ENCODE measurements at regions not wholly inside any gene's neighbourhood (a gene's known extent, or its start where the extent isn't known, plus 50 kb on each side); places are given as distances from the start of the nearest gene placed in this dataset.

- TF ChIP-seq, protein P1, sequence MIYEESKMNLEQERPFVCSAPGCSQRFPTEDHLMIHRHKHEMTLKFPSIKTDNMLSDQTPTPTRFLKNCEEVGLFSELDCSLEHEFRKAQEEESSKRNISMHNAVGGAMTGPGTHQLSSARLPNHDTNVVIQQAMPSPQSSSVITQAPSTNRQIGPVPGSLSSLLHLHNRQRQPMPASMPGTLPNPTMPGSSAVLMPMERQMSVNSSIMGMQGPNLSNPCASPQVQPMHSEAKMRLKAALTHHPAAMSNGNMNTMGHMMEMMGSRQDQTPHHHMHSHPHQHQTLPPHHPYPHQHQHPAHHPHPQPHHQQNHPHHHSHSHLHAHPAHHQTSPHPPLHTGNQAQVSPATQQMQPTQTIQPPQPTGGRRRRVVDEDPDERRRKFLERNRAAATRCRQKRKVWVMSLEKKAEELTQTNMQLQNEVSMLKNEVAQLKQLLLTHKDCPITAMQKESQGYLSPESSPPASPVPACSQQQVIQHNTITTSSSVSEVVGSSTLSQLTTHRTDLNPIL (CRISPR knock-in tag; IDR thresholded peaks at IDR 0.05; ENCODE audit: low read depth) = no peak
- TF ChIP-seq ZNF8 (CRISPR knock-in tag; IDR thresholded peaks at IDR 0.05) (no peak), TSHZ2 (CRISPR knock-in tag; IDR thresholded peaks at IDR 0.05) (no peak), SNAI2 (CRISPR knock-in tag; IDR thresholded peaks at IDR 0.05) (no peak), ZNF565 (CRISPR knock-in tag; conservative IDR thresholded peaks at IDR 0.05; ENCODE audit: low read depth) (no peak), ESRRG (CRISPR knock-in tag; IDR thresholded peaks at IDR 0.05) (no peak), RARB (CRISPR knock-in tag; IDR thresholded peaks at IDR 0.05) (no peak), GLIS3 (CRISPR knock-in tag; IDR thresholded peaks at IDR 0.05) (no peak), TCF4 (CRISPR knock-in tag; IDR thresholded peaks at IDR 0.05; ENCODE audit: borderline replicate concordance) (no peak)
Observed at GRCh38 chr20:60794674-60795073, 457.4 kb upstream of the CDH4 start (continued).

GRCh38 chr20:60795651-60796050 is 456.4 kb upstream of the CDH4 start:
- TF ChIP-seq TCF4 (CRISPR knock-in tag; IDR thresholded peaks at IDR 0.05; ENCODE audit: borderline replicate concordance) (no peak), ISL1 (CRISPR knock-in tag; IDR thresholded peaks at IDR 0.05) (no peak), TSHZ2 (CRISPR knock-in tag; IDR thresholded peaks at IDR 0.05) (no peak), ZFP3 (CRISPR knock-in tag; IDR thresholded peaks at IDR 0.05) (no peak), PPARA (CRISPR knock-in tag; IDR thresholded peaks at IDR 0.05; ENCODE audit: borderline replicate concordance) (no peak), GLIS3 (CRISPR knock-in tag; IDR thresholded peaks at IDR 0.05) (no peak), RARB (CRISPR knock-in tag; IDR thresholded peaks at IDR 0.05) (no peak), ZNF70 (CRISPR knock-in tag; IDR thresholded peaks at IDR 0.05) (no peak), CSRNP3 (CRISPR knock-in tag; IDR thresholded peaks at IDR 0.05) (no peak), ZNF565 (CRISPR knock-in tag; conservative IDR thresholded peaks at IDR 0.05; ENCODE audit: low read depth) (no peak), BACH2 (CRISPR knock-in tag; IDR thresholded peaks at IDR 0.05; ENCODE audit: borderline replicate concordance) (no peak), ARNTL (CRISPR knock-in tag; IDR thresholded peaks at IDR 0.05; ENCODE audit: borderline replicate concordance, low read depth) (no peak), SNAI2 (CRISPR knock-in tag; IDR thresholded peaks at IDR 0.05) (no peak)
- TF ChIP-seq, protein P2, sequence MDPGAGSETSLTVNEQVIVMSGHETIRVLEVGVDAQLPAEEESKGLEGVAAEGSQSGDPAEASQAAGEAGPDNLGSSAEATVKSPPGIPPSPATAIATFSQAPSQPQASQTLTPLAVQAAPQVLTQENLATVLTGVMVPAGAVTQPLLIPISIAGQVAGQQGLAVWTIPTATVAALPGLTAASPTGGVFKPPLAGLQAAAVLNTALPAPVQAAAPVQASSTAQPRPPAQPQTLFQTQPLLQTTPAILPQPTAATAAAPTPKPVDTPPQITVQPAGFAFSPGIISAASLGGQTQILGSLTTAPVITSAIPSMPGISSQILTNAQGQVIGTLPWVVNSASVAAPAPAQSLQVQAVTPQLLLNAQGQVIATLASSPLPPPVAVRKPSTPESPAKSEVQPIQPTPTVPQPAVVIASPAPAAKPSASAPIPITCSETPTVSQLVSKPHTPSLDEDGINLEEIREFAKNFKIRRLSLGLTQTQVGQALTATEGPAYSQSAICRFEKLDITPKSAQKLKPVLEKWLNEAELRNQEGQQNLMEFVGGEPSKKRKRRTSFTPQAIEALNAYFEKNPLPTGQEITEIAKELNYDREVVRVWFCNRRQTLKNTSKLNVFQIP (CRISPR knock-in tag; IDR thresholded peaks at IDR 0.05; ENCODE audit: borderline replicate concordance, low read depth) = no peak
- TF ChIP-seq, protein P1 (CRISPR knock-in tag; IDR thresholded peaks at IDR 0.05; ENCODE audit: low read depth) = no peak
- ATAC-seq = no peak

DNA sequence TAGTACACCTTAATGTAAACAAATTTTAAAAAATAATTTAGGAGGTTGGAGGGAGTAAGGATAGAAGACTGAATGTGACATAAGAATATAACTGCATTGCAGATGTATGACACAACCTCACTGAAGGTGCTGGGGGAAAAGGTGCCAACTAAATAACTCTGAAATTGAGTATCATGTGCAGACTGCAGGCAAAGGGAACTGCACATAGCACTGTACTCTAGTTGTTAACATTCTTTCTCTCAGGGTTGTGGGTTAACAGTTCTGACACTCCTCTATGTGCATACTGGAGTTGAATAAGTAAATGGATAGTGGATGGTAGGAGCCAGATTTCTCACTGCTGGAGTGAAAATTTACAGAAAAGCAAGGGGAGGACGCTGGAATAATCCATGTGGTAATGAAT is 451.9 kb upstream of the CDH4 start:
- ATAC-seq = no peak
- no peak for TF ChIP-seq RARB (CRISPR knock-in tag; IDR thresholded peaks at IDR 0.05)
- no peak for TF ChIP-seq GLIS3 (CRISPR knock-in tag; IDR thresholded peaks at IDR 0.05)
- TF ChIP-seq ZNF70 (CRISPR knock-in tag; IDR thresholded peaks at IDR 0.05) = no peak
- no peak for TF ChIP-seq ISL1 (CRISPR knock-in tag; IDR thresholded peaks at IDR 0.05)
- TF ChIP-seq ZNF8 (CRISPR knock-in tag; IDR thresholded peaks at IDR 0.05) = no peak
- no peak for TF ChIP-seq ZC3H10 (CRISPR knock-in tag; IDR thresholded peaks at IDR 0.05)
- TF ChIP-seq ZFP3 (CRISPR knock-in tag; IDR thresholded peaks at IDR 0.05) = no peak
- TF ChIP-seq SNAI2 (CRISPR knock-in tag; IDR thresholded peaks at IDR 0.05) = no peak
